ENCODE measurements at regions not wholly inside any gene's neighbourhood (a gene's known extent, or its start where the extent isn't known, plus 50 kb on each side); places are given as distances from the start of the nearest gene placed in this dataset.

- TF ChIP-seq SP1 (CRISPR knock-in tag; conservative IDR thresholded peaks at IDR 0.05), result no peak
- no peak for TF ChIP-seq ZNF396 (CRISPR knock-in tag; IDR thresholded peaks at IDR 0.05; ENCODE audit: borderline replicate concordance)
Measured at GRCh38 chr1:69288416-69288815, 279.3 kb upstream of the LRRC7 start.

Measured in WTC11 (cell line).